H1 (cell line): ENCODE measurements at regions not wholly inside any gene's neighbourhood (a gene's known extent, or its start where the extent isn't known, plus 50 kb on each side); places are given as distances from the start of the nearest gene placed in this dataset.

Source experiments
- CTCF ChIA-PET: fragments of 300-600 bp; sonication (Branson Sonifier 250); formaldehyde crosslinking; loops from one replicate; lab custom pipeline; 2021; ENCODE audit not compliant: partially characterized antibody; lab: Charles Lee
- POLR2A ChIA-PET: fragments of 300-600 bp; sonication (Branson Sonifier 250); formaldehyde crosslinking; loops from one replicate; lab custom pipeline; 2021; ENCODE audit warnings: inconsistent platforms; ENCODE audit not compliant: partially characterized antibody; lab: Charles Lee
- DNase-seq, 2 experiments: peaks; one replicate each; pipeline versions ENCODE4 v3.0.0 to v3.0.0-alpha.2; 2010 to 2022; ENCODE audit warnings: low spot score in 2 of 2, low read depth in 1 of 2, mixed read lengths in 1 of 2
- FAIRE-seq: peaks from 2 replicates; lab custom pipeline; 2011; peaks lifted over from hg19 to GRCh38; lab: Jason Lieb, UNC
- H2AFZ ChIP-seq: 2 replicates; pipeline ENCODE4 v1.8.1; 2012; ENCODE audit warnings: low read length, inconsistent platforms
- H2AK5ac ChIP-seq: 2 replicates; pipeline ENCODE4 v1.6.1; 2013; ENCODE audit warnings: low read depth, low read length
- H2BK120ac ChIP-seq: replicated peaks from 2 replicates; pipeline ENCODE3; 2013; ENCODE audit warnings: low read depth, low read length, inconsistent platforms
- H2BK12ac ChIP-seq: 2 replicates; pipeline ENCODE4 v1.6.1; 2013; ENCODE audit warnings: low read depth, low read length
- H2BK15ac ChIP-seq: 2 replicates; pipeline ENCODE4 v1.6.1; 2013; ENCODE audit warnings: low read length
- H2BK20ac ChIP-seq: 2 replicates; pipeline ENCODE4 v1.6.1; 2013; ENCODE audit warnings: low read length
- H2BK5ac ChIP-seq: 2 replicates; pipeline ENCODE4 v1.6.1; 2013; ENCODE audit warnings: low read depth, low read length
- H3K14ac ChIP-seq: 2 replicates; pipeline ENCODE4 v1.6.1; 2013; ENCODE audit warnings: inconsistent platforms; ENCODE audit not compliant: insufficient read length
- H3K18ac ChIP-seq: 2 replicates; pipeline ENCODE4 v1.6.1; 2013; ENCODE audit warnings: low read length; ENCODE audit errors: extremely low read depth
- H3K23ac ChIP-seq: 2 replicates; pipeline ENCODE4 v1.6.1; 2013; ENCODE audit warnings: inconsistent platforms; ENCODE audit not compliant: insufficient read length
- H3K23me2 ChIP-seq: 2 replicates; pipeline ENCODE4 v1.6.1; 2013; ENCODE audit warnings: low read depth, low read length
- H3K27ac ChIP-seq: 2 replicates; pipeline ENCODE4 v1.6.1; 2011; ENCODE audit warnings: low read depth, low read length, inconsistent platforms
- H3K27me3 ChIP-seq, 4 experiments: replicated peaks in 1 of 4; 1 replicate in 1 of 4; 2 replicates in 3 of 4; pipeline versions ENCODE4 v1.6.1 to v1.8.1; 2011 to 2013; ENCODE audit warnings: low read length in 3 of 4, mild to moderate bottlenecking in 3 of 4, inconsistent platforms in 2 of 4, mixed read lengths in 2 of 4, moderate library complexity in 1 of 4; ENCODE audit not compliant: control insufficient read depth in 3 of 4, insufficient read depth in 3 of 4; ENCODE audit errors: extremely low read depth in 1 of 4
- H3K36me3 ChIP-seq, 4 experiments: 2 replicates each; pipeline versions ENCODE4 v1.6.1 to v1.8.1; 2011 to 2013; ENCODE audit warnings: mild to moderate bottlenecking in 4 of 4, low read length in 3 of 4, moderate library complexity in 2 of 4, control low read depth in 1 of 4, inconsistent platforms in 1 of 4; ENCODE audit not compliant: insufficient read depth in 4 of 4, control insufficient read depth in 2 of 4
- H3K4ac ChIP-seq: replicated peaks from 2 replicates; pipeline ENCODE3; 2013; ENCODE audit warnings: low read length, low read depth, mixed read lengths, inconsistent platforms; ENCODE audit not compliant: insufficient read length
- H3K4me1 ChIP-seq, 4 experiments: replicated peaks in 1 of 4; 1 replicate in 1 of 4; 2 replicates in 3 of 4; pipeline versions ENCODE4 v1.6.1 to v1.8.1; 2011 to 2013; ENCODE audit warnings: low read length in 3 of 4, inconsistent platforms in 2 of 4, mixed read lengths in 1 of 4; ENCODE audit not compliant: insufficient read depth in 4 of 4, control insufficient read depth in 3 of 4
- H3K4me2 ChIP-seq, 2 experiments: 2 replicates each; pipeline versions ENCODE4 v1.6.1 to v1.8.1; 2011 to 2013; ENCODE audit warnings: low read depth in 2 of 2, low read length in 2 of 2, control low read depth in 1 of 2, inconsistent platforms in 1 of 2, mild to moderate bottlenecking in 1 of 2; ENCODE audit not compliant: insufficient read depth in 1 of 2
- H3K4me3 ChIP-seq, 4 experiments: fragments of 200-600, 300-600 bp in 1 of 4; sonication (generic), shearing (Covaris generic), sonication (Bioruptor Twin) in 1 of 4; 2 replicates each; pipeline versions ENCODE4 v1.5.1 to v1.8.1; 2011 to 2016; ENCODE audit warnings: low read length in 4 of 4, low read depth in 3 of 4, control low read depth in 2 of 4, inconsistent platforms in 2 of 4, mild to moderate bottlenecking in 2 of 4, mixed read lengths in 1 of 4, moderate library complexity in 1 of 4; ENCODE audit not compliant: insufficient read depth in 2 of 4; ENCODE audit errors: extremely low read depth in 1 of 4
- H3K56ac ChIP-seq: replicated peaks from 2 replicates; pipeline ENCODE3; 2013; ENCODE audit warnings: low read depth, mild to moderate bottlenecking, mixed read lengths, low read length, inconsistent platforms; ENCODE audit not compliant: insufficient read length
- H3K79me1 ChIP-seq: 2 replicates; pipeline ENCODE4 v1.6.1; 2013; ENCODE audit warnings: low read depth, low read length, control low read depth
- H3K79me2 ChIP-seq, 2 experiments: 2 replicates each; pipeline versions ENCODE4 v1.6.1 to v1.8.1; 2012 to 2013; ENCODE audit warnings: low read length in 2 of 2, mild to moderate bottlenecking in 2 of 2, inconsistent platforms in 1 of 2; ENCODE audit not compliant: insufficient read depth in 2 of 2, control insufficient read depth in 1 of 2
- H3K9ac ChIP-seq, 4 experiments: replicated peaks in 1 of 4; 1 replicate in 1 of 4; 2 replicates in 3 of 4; pipeline versions ENCODE4 v1.6.1 to v1.8.1; 2011 to 2013; ENCODE audit warnings: low read depth in 3 of 4, low read length in 3 of 4, control low read depth in 2 of 4, mild to moderate bottlenecking in 2 of 4, moderate library complexity in 2 of 4, inconsistent platforms in 1 of 4; ENCODE audit errors: extremely low read depth in 1 of 4
- H3K9me3 ChIP-seq, 2 experiments: 2 replicates each; pipeline versions ENCODE4 v1.6.1 to v1.8.1; 2012 to 2013; ENCODE audit warnings: mild to moderate bottlenecking in 2 of 2, moderate library complexity in 2 of 2, control low read depth in 1 of 2, inconsistent platforms in 1 of 2, low read depth in 1 of 2, low read length in 1 of 2, mixed read lengths in 1 of 2; ENCODE audit not compliant: insufficient read depth in 2 of 2
- H4K20me1 ChIP-seq, 2 experiments: replicated peaks in 1 of 2; 2 replicates each; pipeline versions ENCODE3 to v1.8.1; 2011 to 2013; ENCODE audit warnings: inconsistent platforms in 2 of 2, low read length in 2 of 2, mild to moderate bottlenecking in 1 of 2; ENCODE audit not compliant: insufficient read depth in 2 of 2, control insufficient read depth in 1 of 2
- H4K5ac ChIP-seq: 2 replicates; pipeline ENCODE4 v1.6.1; 2013; ENCODE audit warnings: low read length, low read depth, mixed read lengths, inconsistent platforms; ENCODE audit not compliant: insufficient read length
- H4K8ac ChIP-seq: 2 replicates; pipeline ENCODE4 v1.8.0; 2013; ENCODE audit warnings: mild to moderate bottlenecking, moderate library complexity, low read length, inconsistent platforms; ENCODE audit not compliant: insufficient read depth; ENCODE audit errors: extremely low read depth
- H4K91ac ChIP-seq: replicated peaks from 2 replicates; pipeline ENCODE3; 2013; ENCODE audit warnings: low read length, mixed read lengths, inconsistent platforms; ENCODE audit not compliant: insufficient read length
- CTBP2 ChIP-seq: IDR thresholded peaks from 2 replicates; pipeline ENCODE4 v1.7.0; 2011; ENCODE audit warnings: borderline replicate concordance, mild to moderate bottlenecking, moderate library complexity, mixed read lengths, low read length; ENCODE audit not compliant: insufficient read depth, insufficient read length
- EP300 ChIP-seq, 2 experiments: IDR thresholded peaks; 1 replicate in 1 of 2; 2 replicates in 1 of 2; pipeline ENCODE4 v1.6.1; 2011 to 2012; ENCODE audit warnings: low read depth in 2 of 2, low read length in 2 of 2, mild to moderate bottlenecking in 2 of 2, borderline replicate concordance in 1 of 2, inconsistent platforms in 1 of 2, moderate library complexity in 1 of 2
- RAD21 ChIP-seq, 2 experiments: IDR thresholded peaks in 1 of 2; conservative IDR thresholded peaks in 1 of 2; 2 replicates each; pipeline ENCODE4 v1.6.1; 2011; ENCODE audit warnings: low read depth in 2 of 2, low read length in 2 of 2, improper control_type of control experiment in 1 of 2, inconsistent platforms in 1 of 2, mild to moderate bottlenecking in 1 of 2, moderate library complexity in 1 of 2
- RBBP5 ChIP-seq: IDR thresholded peaks from 2 replicates; pipeline ENCODE4 v1.7.1; 2012; ENCODE audit warnings: low read depth, mild to moderate bottlenecking, inconsistent platforms, low read length, moderate library complexity, borderline replicate concordance
- RFX5 ChIP-seq: IDR thresholded peaks from 2 replicates; pipeline ENCODE4 v1.6.1; 2011; ENCODE audit warnings: low read depth, low read length, improper control_type of control experiment, borderline replicate concordance
- RNF2 ChIP-seq: fragments of 200-900, 300-1000 bp; sonication (generic); IDR thresholded peaks from 2 replicates; pipeline ENCODE4 v1.7.1; 2016; ENCODE audit warnings: borderline replicate concordance, low read depth, mild to moderate bottlenecking, antibody characterized with exemption, low read length; ENCODE audit not compliant: poor library complexity, severe bottlenecking; ENCODE audit errors: missing control alignments
- SIRT6 ChIP-seq: IDR thresholded peaks from one replicate; pipeline ENCODE4 v1.7.1; 2012; ENCODE audit warnings: low read length, inconsistent platforms
- SIX5 ChIP-seq: IDR thresholded peaks from 2 replicates; pipeline ENCODE4 v1.6.1; 2011; ENCODE audit warnings: mild to moderate bottlenecking, low read depth, low read length
- SP4 ChIP-seq: IDR thresholded peaks from 2 replicates; pipeline ENCODE4 v1.6.1; 2012; ENCODE audit warnings: low read length, inconsistent platforms
- SUZ12 ChIP-seq: fragments of 200-600 bp; sonication (generic); IDR thresholded peaks from 2 replicates; pipeline ENCODE4 v1.6.1; 2012; ENCODE audit warnings: mild to moderate bottlenecking, inconsistent platforms, low read length, moderate library complexity, mixed read lengths
- TBP ChIP-seq: IDR thresholded peaks from 2 replicates; pipeline ENCODE4 v1.6.1; 2011; ENCODE audit warnings: low read depth, low read length, improper control_type of control experiment
- TCF12 ChIP-seq: IDR thresholded peaks from 2 replicates; pipeline ENCODE4 v1.6.1; 2011; ENCODE audit warnings: low read depth, mild to moderate bottlenecking, low read length
- TEAD4 ChIP-seq: IDR thresholded peaks from 2 replicates; pipeline ENCODE4 v1.6.1; 2012; ENCODE audit warnings: low read depth, low read length, inconsistent platforms, mixed read lengths
- WGBS, 2 experiments: shearing (Covaris generic) in 1 of 2; methylation state at CpG; one replicate each; pipeline versions ENCODE4 v1.1.6 to v1.1.7; 2013 to 2015; ENCODE audit warnings: low lambda C conversion rate in 2 of 2, mixed read lengths in 2 of 2, inconsistent platforms in 1 of 2, low coverage in 1 of 2, missing lambda C conversion rate in 1 of 2; ENCODE audit not compliant: insufficient replicate concordance in 2 of 2, insufficient coverage in 1 of 2, insufficient read length in 1 of 2; ENCODE audit errors: extremely low coverage in 1 of 2, missing lambda C conversion rate in 1 of 2; 5-methylcytosine and 5-hydroxymethylcytosine counted together

DNA sequence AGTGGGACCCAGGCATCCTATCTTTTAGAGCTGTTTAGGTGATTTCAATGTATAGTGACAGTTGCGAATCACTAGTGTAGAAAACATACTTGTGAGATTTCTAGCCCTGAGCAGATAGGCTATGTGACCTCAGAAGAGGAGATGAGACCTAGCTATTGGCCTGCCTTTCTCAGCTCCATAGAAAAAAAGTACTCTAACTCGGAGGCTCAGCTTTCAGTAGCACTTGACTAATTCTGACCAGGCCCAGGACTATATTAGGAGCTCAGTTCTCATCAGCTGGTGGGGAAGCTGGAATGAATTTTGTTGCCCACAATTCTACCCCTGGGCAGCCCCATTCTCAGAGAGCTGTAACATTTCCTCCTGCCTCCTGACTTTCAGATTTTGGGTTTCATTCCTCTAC, 179.9 kb upstream of the NAMPT start:
- no peak overlapping the region for H2AK5ac ChIP-seq
- no peaks in the 10 kb centered on the region for H3K79me2 ChIP-seq
- H3K9me3 ChIP-seq = peaks cover 0 to 2% of the 10 kb centered on the region in 2 experiments; a peak in 1 of 4 replicates
- H3K18ac ChIP-seq = no peak overlapping the region
- no peak overlapping the region for H4K91ac ChIP-seq
- DNase-seq (no peak), FAIRE-seq (no peak)
- CTCF ChIA-PET = interaction anchor here (0.7 to 1.6 kb wide), 5 partner anchors 10 to 288 kb away, joined by 3 to 13 read pairs (median 3); no protein-coding TSS in a partner anchor
- no peak overlapping the region for H2BK12ac ChIP-seq
- no peak overlapping the region for H2BK20ac ChIP-seq
- no peak overlapping the region for H2BK15ac ChIP-seq
- no peak overlapping the region for H3K27ac ChIP-seq
- H3K4me3 ChIP-seq = no peak overlapping the region
- H3K4me2 ChIP-seq = no peak overlapping the region
- no peak overlapping the region for H3K14ac ChIP-seq
- H2BK5ac ChIP-seq = no peak overlapping the region
- POLR2A ChIA-PET = no interaction called here
- H3K4ac ChIP-seq = no peak overlapping the region
- 80% methylated on average over 2 of the region's 2 CpGs; no CpG with 5 or more reads in 1 of the 2 experiments for WGBS, 2 experiments
- H3K23me2 ChIP-seq = no peaks in the 10 kb centered on the region; the same call in 1 of the 2 replicates
- H4K5ac ChIP-seq = no peak overlapping the region
- no peaks in the 10 kb centered on the region for H4K20me1 ChIP-seq
- H2BK120ac ChIP-seq = no peak overlapping the region
- no peak overlapping the region for H3K23ac ChIP-seq
- H2AFZ ChIP-seq = no peak overlapping the region
- H3K79me1 ChIP-seq = no peaks in the 10 kb centered on the region
- H3K4me1 ChIP-seq = peaks cover 0 to 6% (median 3%) of the 10 kb centered on the region in 4 experiments; a peak in 1 of 7 replicates
- H4K8ac ChIP-seq = no peak overlapping the region
- no peaks in the 10 kb centered on the region for H3K36me3 ChIP-seq
- H3K56ac ChIP-seq = no peak overlapping the region
- no peak overlapping the region for H3K9ac ChIP-seq
- no peaks in the 10 kb centered on the region for H3K27me3 ChIP-seq
- TF ChIP-seq TEAD4 (no peak), SIX5 (no peak), RAD21 (IDR thresholded peaks at IDR 0.05 in 1 of 2, conservative IDR thresholded peaks at IDR 0.05 in 1 of 2; ENCODE audit: low read depth in 2 of 2, low read length in 2 of 2) (no peak), TBP (no peak), RBBP5 (no peak), CTBP2 (no peak), TCF12 (no peak), EP300 (IDR thresholded peaks at IDR 0.05; ENCODE audit: borderline replicate concordance in 1 of 2, low read depth in 2 of 2, low read length in 2 of 2) (no peak), SIRT6 (no peak), SUZ12 (no peak), RFX5 (no peak), RNF2 (no peak), SP4 (no peak)
